ENCODE measurements at regions not wholly inside any gene's neighbourhood (a gene's known extent, or its start where the extent isn't known, plus 50 kb on each side); places are given as distances from the start of the nearest gene placed in this dataset.

- Histone ChIP-seq H3K9me2 (ENCODE audit: insufficient read depth, low read length) (no peaks in the 10 kb centered on the region), H3K79me2 (ENCODE audit: insufficient read depth, low read depth, low read length) (no peaks in the 10 kb centered on the region), H3K4me3 (ENCODE audit: low read depth, low read length, poor library complexity, severe bottlenecking) (no peak overlapping the region), H3K9me3 (ENCODE audit: low read length) (no peaks in the 10 kb centered on the region), H3K36me3 (ENCODE audit: insufficient read depth, low read length) (no peaks in the 10 kb centered on the region), H3K4me2 (ENCODE audit: low read length) (no peak overlapping the region), H3K27ac (ENCODE audit: low read depth, low read length, poor library complexity, severe bottlenecking) (no peak overlapping the region), H2AFZ (ENCODE audit: low read length) (no peak overlapping the region), H3K4me1 (ENCODE audit: insufficient read depth, low read length, poor library complexity, severe bottlenecking) (no peaks in the 10 kb centered on the region), H4K20me1 (ENCODE audit: insufficient read depth, low read length) (no peaks in the 10 kb centered on the region)
- intact Hi-C loops (cut with micrococcal nuclease; ENCODE audit: unreplicated experiment): no loop called here
- DNase-seq (ENCODE audit: low spot score): no peak
- ChIA-PET CTCF (ENCODE audit: unreplicated experiment) (no interaction called here), POLR2A (interaction anchor here (0.6 kb wide), 1 partner anchor 272 kb away, joined by 3 read pairs; no protein-coding TSS in a partner anchor)
- TF ChIP-seq EZH2phosphoT487 (IDR thresholded peaks at IDR 0.05; ENCODE audit: borderline replicate concordance, low read depth, low read length): no peak
- no peak for TF ChIP-seq CTCF (conservative IDR thresholded peaks at IDR 0.05; ENCODE audit: low read length)
- BruUV-seq (replicated peaks): no TSS peak
Observed at GRCh38 chr7:3168869-3169268, 125.2 kb upstream of the CARD11 start.

DNA sequence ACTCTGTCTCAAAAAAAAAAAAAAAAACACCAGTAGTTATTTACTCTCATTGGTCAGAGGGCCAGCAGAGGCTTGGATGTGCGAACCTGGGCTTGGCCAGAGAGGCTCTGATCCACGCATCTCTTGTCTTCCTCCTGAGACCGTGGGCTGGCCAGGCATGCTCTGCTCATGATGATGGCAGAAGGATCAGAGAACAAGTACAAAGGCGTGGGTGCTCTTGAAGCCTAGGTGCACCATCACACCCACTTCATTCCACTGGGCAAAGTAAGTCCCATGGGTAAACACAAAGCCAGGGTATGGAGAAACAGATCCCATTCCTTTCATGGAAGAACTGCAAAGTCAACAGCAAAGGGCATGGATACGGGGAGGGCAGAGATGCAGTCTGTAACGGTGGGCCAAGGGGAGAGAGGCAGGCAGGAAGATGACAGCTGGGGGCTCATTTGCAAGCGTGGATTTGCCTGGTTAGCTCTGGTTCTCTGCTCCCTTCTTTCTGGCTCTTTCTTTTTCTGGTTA is 128.2 kb upstream of the SDK1 start:
- intact Hi-C loops (cut with micrococcal nuclease; ENCODE audit: unreplicated experiment): no loop called here
- peaks cover 5% of the 10 kb centered on the region for H3K4me1 ChIP-seq (ENCODE audit: insufficient read depth, low read length, poor library complexity, severe bottlenecking)
- H3K4me3 ChIP-seq (ENCODE audit: low read depth, low read length, poor library complexity, severe bottlenecking): no peak overlapping the region
- H3K36me3 ChIP-seq (ENCODE audit: insufficient read depth, low read length): no peaks in the 10 kb centered on the region
- H3K9me3 ChIP-seq (ENCODE audit: low read length): no peaks in the 10 kb centered on the region
- no peak overlapping the region for H2AFZ ChIP-seq (ENCODE audit: low read length)
- no peaks in the 10 kb centered on the region for H4K20me1 ChIP-seq (ENCODE audit: insufficient read depth, low read length)
- TF ChIP-seq CTCF (conservative IDR thresholded peaks at IDR 0.05; ENCODE audit: low read length): no peak
- no peak for TF ChIP-seq EZH2phosphoT487 (IDR thresholded peaks at IDR 0.05; ENCODE audit: borderline replicate concordance, low read depth, low read length)
- H3K79me2 ChIP-seq (ENCODE audit: insufficient read depth, low read depth, low read length): no peaks in the 10 kb centered on the region
- CTCF ChIA-PET (ENCODE audit: unreplicated experiment): no interaction called here
- POLR2A ChIA-PET: no interaction called here
- no peak overlapping the region for H3K27ac ChIP-seq (ENCODE audit: low read depth, low read length, poor library complexity, severe bottlenecking)
- no TSS peak for BruUV-seq (replicated peaks)
- no peaks in the 10 kb centered on the region for H3K9me2 ChIP-seq (ENCODE audit: insufficient read depth, low read length)
- no peak for DNase-seq (ENCODE audit: low spot score)
- no peak overlapping the region for H3K4me2 ChIP-seq (ENCODE audit: low read length)

DNA sequence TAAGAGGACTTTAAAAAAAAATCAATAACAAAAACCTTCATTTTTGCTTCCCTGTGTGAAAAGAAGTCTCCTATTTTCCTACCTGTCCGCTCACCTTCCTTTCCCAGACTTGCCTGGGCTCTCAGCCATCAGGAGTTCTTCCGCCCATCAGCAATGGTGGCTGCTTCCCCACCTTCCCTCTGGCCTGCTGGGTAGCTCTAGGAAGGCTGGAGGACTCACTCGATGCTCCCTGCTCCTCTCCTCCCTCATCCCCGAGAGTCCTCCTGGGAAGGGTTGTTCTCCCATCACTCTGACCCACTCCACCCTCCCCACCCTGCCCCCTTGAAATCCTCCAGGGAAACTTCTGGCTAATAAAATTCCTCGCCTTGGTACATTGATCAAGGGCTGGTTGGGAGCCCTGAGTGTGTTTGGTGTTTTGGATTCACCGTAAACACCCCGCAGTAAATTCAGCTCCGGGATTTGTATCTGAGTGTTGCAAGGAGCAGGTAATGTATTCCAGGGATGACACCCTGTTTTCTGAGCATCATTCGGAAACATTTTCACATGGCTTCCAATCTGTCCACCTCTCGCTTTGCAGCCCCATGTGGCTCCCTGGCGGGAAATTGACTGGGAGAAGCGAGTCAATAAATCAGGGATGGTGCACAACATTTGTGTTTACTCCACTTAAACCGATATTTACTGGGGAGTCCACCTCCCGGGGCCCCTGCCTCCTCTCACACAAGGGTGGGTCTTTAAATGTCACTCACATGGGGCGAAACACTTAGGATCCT is 126.4 kb upstream of the SDK1 start:
- Histone ChIP-seq H3K27ac (ENCODE audit: low read depth, low read length, poor library complexity, severe bottlenecking) (no peak overlapping the region), H3K4me1 (ENCODE audit: insufficient read depth, low read length, poor library complexity, severe bottlenecking) (peaks cover 5% of the 10 kb centered on the region), H3K36me3 (ENCODE audit: insufficient read depth, low read length) (no peaks in the 10 kb centered on the region), H3K4me2 (ENCODE audit: low read length) (no peak overlapping the region), H3K9me2 (ENCODE audit: insufficient read depth, low read length) (no peaks in the 10 kb centered on the region), H3K4me3 (ENCODE audit: low read depth, low read length, poor library complexity, severe bottlenecking) (no peak overlapping the region), H2AFZ (ENCODE audit: low read length) (no peak overlapping the region), H3K9me3 (ENCODE audit: low read length) (no peaks in the 10 kb centered on the region), H3K79me2 (ENCODE audit: insufficient read depth, low read depth, low read length) (no peaks in the 10 kb centered on the region), H4K20me1 (ENCODE audit: insufficient read depth, low read length) (no peaks in the 10 kb centered on the region)
- TF ChIP-seq EZH2phosphoT487 (IDR thresholded peaks at IDR 0.05; ENCODE audit: borderline replicate concordance, low read depth, low read length): no peak
- TF ChIP-seq CTCF (conservative IDR thresholded peaks at IDR 0.05; ENCODE audit: low read length): no peak
- POLR2A ChIA-PET: interaction anchor here (0.7 kb wide), 1 partner anchor 39 kb away, joined by 6 read pairs; no protein-coding TSS in a partner anchor
- no peak for DNase-seq (ENCODE audit: low spot score)
- intact Hi-C loops (cut with micrococcal nuclease; ENCODE audit: unreplicated experiment): no loop called here
- no TSS peak for BruUV-seq (replicated peaks)
- CTCF ChIA-PET (ENCODE audit: unreplicated experiment): no interaction called here
